Hepatocyte (in vitro differentiated cells): ENCODE measurements at regions not wholly inside any gene's neighbourhood (a gene's known extent, or its start where the extent isn't known, plus 50 kb on each side); places are given as distances from the start of the nearest gene placed in this dataset.
A peak's percentile ranks its signal among the peaks of the same experiment; 100 is the strongest.

ENCODE experiments used
- DNase-seq: peaks from one replicate; pipeline ENCODE4 v3.0.0-alpha.2; 2016; ENCODE audit warnings: low spot score
- H2AFZ ChIP-seq: fragments of 200-600 bp; sonication (generic); 2 replicates; pipeline ENCODE4 v1.6.0; 2016; ENCODE audit warnings: antibody characterized with exemption, mild to moderate bottlenecking
- H3K27ac ChIP-seq: fragments of 200-600 bp; sonication (generic); 2 replicates; pipeline ENCODE4 v1.5.1; 2016; ENCODE audit warnings: mild to moderate bottlenecking
- H3K27me3 ChIP-seq: fragments of 200-600 bp; sonication (generic); 2 replicates; pipeline ENCODE4 v1.6.1; 2016
- H3K36me3 ChIP-seq: fragments of 200-600 bp; sonication (generic); replicated peaks from 2 replicates; pipeline ENCODE4 v1.5.1; 2016; ENCODE audit warnings: low read depth; ENCODE audit not compliant: insufficient read depth
- H3K4me1 ChIP-seq: fragments of 200-600 bp; sonication (generic); 2 replicates; pipeline ENCODE4 v1.5.1; 2016; ENCODE audit warnings: mild to moderate bottlenecking, moderate library complexity; ENCODE audit not compliant: insufficient read depth
- H3K4me2 ChIP-seq: fragments of 200-600 bp; sonication (generic); 2 replicates; pipeline ENCODE4 v1.6.0; 2016
- H3K4me3 ChIP-seq: fragments of 200-600 bp; sonication (generic); 2 replicates; pipeline ENCODE4 v1.5.1; 2016; ENCODE audit warnings: mild to moderate bottlenecking
- H3K79me2 ChIP-seq: fragments of 200-600 bp; sonication (generic); 2 replicates; pipeline ENCODE4 v1.6.0; 2017; ENCODE audit warnings: mild to moderate bottlenecking
- H3K9me2 ChIP-seq: fragments of 200-600 bp; sonication (generic); replicated peaks from 2 replicates; pipeline ENCODE4 v1.6.0; 2017; ENCODE audit warnings: mild to moderate bottlenecking; ENCODE audit not compliant: insufficient read depth
- H3K9me3 ChIP-seq: fragments of 200-600 bp; sonication (generic); 2 replicates; pipeline ENCODE4 v1.5.1; 2016; ENCODE audit warnings: low read depth, mild to moderate bottlenecking
- H4K20me1 ChIP-seq: fragments of 200-600 bp; sonication (generic); 2 replicates; pipeline ENCODE4 v1.6.0; 2016; ENCODE audit warnings: mild to moderate bottlenecking; ENCODE audit not compliant: insufficient read depth, poor library complexity, severe bottlenecking
- CTCF ChIP-seq: fragments of 200-600 bp; sonication (generic); IDR thresholded peaks from 2 replicates; pipeline ENCODE4 v1.5.1; 2016; ENCODE audit warnings: antibody characterized with exemption, mild to moderate bottlenecking; ENCODE audit not compliant: poor library complexity
- EZH2 ChIP-seq: fragments of 200-600 bp; sonication (generic); IDR thresholded peaks from 2 replicates; pipeline ENCODE4 v1.6.1; 2016; ENCODE audit warnings: antibody characterized with exemption, mild to moderate bottlenecking, borderline replicate concordance
- EZH2phosphoT487 ChIP-seq: fragments of 200-600 bp; sonication (generic); IDR thresholded peaks from one replicate; pipeline ENCODE4 v1.6.1; 2018; ENCODE audit warnings: antibody characterized with exemption, mild to moderate bottlenecking, low read depth, moderate library complexity; ENCODE audit not compliant: unreplicated experiment, severe bottlenecking
- WGBS: methylation state at CpG from one replicate; pipeline ENCODE4 v1.1.6; 2016; ENCODE audit warnings: low lambda C conversion rate; ENCODE audit errors: missing lambda C conversion rate; 5-methylcytosine and 5-hydroxymethylcytosine counted together

GRCh38 chr5:101390151-101390908, 487.2 kb upstream of the ST8SIA4 start:
- Histone ChIP-seq H2AFZ (no peak overlapping the region), H3K4me3 (no peak overlapping the region), H3K27ac (no peak overlapping the region), H3K4me2 (no peak overlapping the region), H3K79me2 (no peaks in the 10 kb centered on the region), H3K27me3 (no peaks in the 10 kb centered on the region), H3K9me2 (no peaks in the 10 kb centered on the region), H4K20me1 (no peaks in the 10 kb centered on the region), H3K9me3 (no peaks in the 10 kb centered on the region), H3K4me1 (no peaks in the 10 kb centered on the region), H3K36me3 (no peaks in the 10 kb centered on the region)
- peak; percentile 73 for DNase-seq
- TF ChIP-seq EZH2 (no peak), CTCF (peak; percentile 83), EZH2phosphoT487 (no peak)
- WGBS = 20% methylated on average over 4 of the region's 4 CpGs

- 100% methylated on average over 1 of the region's 1 CpG for WGBS
- Histone ChIP-seq H3K79me2 (no peaks in the 10 kb centered on the region), H3K9me2 (no peaks in the 10 kb centered on the region), H3K4me2 (no peak overlapping the region), H3K27ac (no peak overlapping the region), H3K27me3 (no peaks in the 10 kb centered on the region), H3K9me3 (no peaks in the 10 kb centered on the region), H3K36me3 (no peaks in the 10 kb centered on the region), H4K20me1 (no peaks in the 10 kb centered on the region), H2AFZ (no peak overlapping the region), H3K4me3 (no peak overlapping the region), H3K4me1 (no peaks in the 10 kb centered on the region)
- TF ChIP-seq EZH2 = no peak
- no peak for DNase-seq
Measured at GRCh38 chr5:101385276-101385675, 482.2 kb upstream of the ST8SIA4 start.

GRCh38 chr5:101370181-101370580, 467.1 kb upstream of the ST8SIA4 start:
- no peaks in the 10 kb centered on the region for H4K20me1 ChIP-seq
- H3K79me2 ChIP-seq = no peaks in the 10 kb centered on the region
- H3K27me3 ChIP-seq = no peaks in the 10 kb centered on the region
- no peak overlapping the region for H3K4me3 ChIP-seq
- H3K27ac ChIP-seq = no peak overlapping the region
- no peaks in the 10 kb centered on the region for H3K4me1 ChIP-seq
- no peak for TF ChIP-seq EZH2
- TF ChIP-seq CTCF = no peak
- no peak for TF ChIP-seq EZH2phosphoT487
- no peaks in the 10 kb centered on the region for H3K36me3 ChIP-seq
- H3K9me2 ChIP-seq = no peaks in the 10 kb centered on the region
- no peak for DNase-seq
- H2AFZ ChIP-seq = no peak overlapping the region
- H3K4me2 ChIP-seq = no peak overlapping the region
- whole genome bisulfite sequencing = 52% methylated on average over 8 of the region's 8 CpGs
- H3K9me3 ChIP-seq = no peaks in the 10 kb centered on the region

- H3K27ac ChIP-seq = no peak overlapping the region
- no peaks in the 10 kb centered on the region for H4K20me1 ChIP-seq
- no peaks in the 10 kb centered on the region for H3K79me2 ChIP-seq
- no peaks in the 10 kb centered on the region for H3K27me3 ChIP-seq
- 83% methylated on average over 4 of the region's 4 CpGs for WGBS
- H3K36me3 ChIP-seq = no peaks in the 10 kb centered on the region
- H3K9me3 ChIP-seq = no peaks in the 10 kb centered on the region
- H3K9me2 ChIP-seq = no peaks in the 10 kb centered on the region
- H3K4me1 ChIP-seq = no peaks in the 10 kb centered on the region
- no peak overlapping the region for H3K4me3 ChIP-seq
- no peak for DNase-seq
- H2AFZ ChIP-seq = no peak overlapping the region
- TF ChIP-seq EZH2 = no peak
- no peak for TF ChIP-seq EZH2phosphoT487
- TF ChIP-seq CTCF = no peak
- H3K4me2 ChIP-seq = no peak overlapping the region
Measured at GRCh38 chr5:101364469-101364868, 461.4 kb upstream of the ST8SIA4 start.
